ENCODE measurements at regions not wholly inside any gene's neighbourhood (a gene's known extent, or its start where the extent isn't known, plus 50 kb on each side); places are given as distances from the start of the nearest gene placed in this dataset.

DNA sequence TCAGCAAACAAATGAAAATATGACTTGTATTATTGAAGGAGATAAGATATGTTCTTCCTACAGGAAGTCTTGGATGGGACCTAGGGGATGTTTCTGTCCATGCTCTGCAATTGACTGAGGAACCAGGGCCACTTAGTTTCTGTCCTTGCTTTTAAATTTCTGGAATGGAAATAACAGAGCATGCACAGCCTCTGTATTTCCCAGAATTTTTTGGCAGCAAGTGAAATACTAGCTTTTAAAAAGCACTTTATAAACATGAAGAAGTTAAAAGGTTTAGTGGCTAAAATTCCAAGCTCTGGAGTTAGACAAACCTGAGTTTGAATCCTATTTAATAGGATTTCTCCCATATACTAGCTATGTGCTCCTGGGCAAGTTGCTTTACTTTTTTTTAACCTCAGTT lies 127.7 kb upstream of the FZD8 start:
- DNase-seq (ENCODE audit: low read depth, low spot score), result no peak
- H3K4me1 ChIP-seq (ENCODE audit: control insufficient read depth, insufficient read depth, low read length), result peaks cover 2% of the 10 kb centered on the region; the same call in 1 of the 2 replicates
- H3K36me3 ChIP-seq (ENCODE audit: control insufficient read depth, insufficient read depth, low read length), result no peaks in the 10 kb centered on the region
- H3K27ac ChIP-seq (ENCODE audit: low read length), result no peak overlapping the region
- H3K27me3 ChIP-seq (ENCODE audit: control insufficient read depth, insufficient read depth, low read length), result no peaks in the 10 kb centered on the region
- no peak overlapping the region for H3K4me3 ChIP-seq (ENCODE audit: low read length)
- H3K9me3 ChIP-seq (ENCODE audit: control insufficient read depth, insufficient read depth, low read length), result no peaks in the 10 kb centered on the region

DNA sequence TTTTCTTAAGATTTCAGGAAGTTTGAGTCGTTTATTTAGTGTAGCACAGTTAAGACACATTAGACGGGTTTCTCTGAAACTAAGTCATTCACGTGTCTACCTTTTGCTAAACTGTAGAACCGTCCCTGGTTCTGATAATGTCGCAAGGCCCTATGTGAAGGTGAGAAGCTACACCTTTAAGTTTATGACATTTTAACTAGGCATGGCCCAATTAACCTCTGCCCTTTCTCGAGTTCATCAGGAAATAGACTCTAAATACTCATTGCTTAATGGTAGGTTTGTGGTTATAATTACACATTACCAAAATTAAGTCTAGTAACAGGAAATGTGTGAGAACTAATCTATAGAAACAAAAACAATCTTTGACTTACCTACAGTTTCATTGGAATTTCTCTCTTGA lies 126.6 kb upstream of the FZD8 start:
- Histone ChIP-seq H3K27me3 (ENCODE audit: control insufficient read depth, insufficient read depth, low read length) (no peaks in the 10 kb centered on the region), H3K9me3 (ENCODE audit: control insufficient read depth, insufficient read depth, low read length) (no peaks in the 10 kb centered on the region), H3K4me3 (ENCODE audit: low read length) (no peak overlapping the region), H3K4me1 (ENCODE audit: control insufficient read depth, insufficient read depth, low read length) (peaks cover 2% of the 10 kb centered on the region; the same call in 1 of the 2 replicates), H3K27ac (ENCODE audit: low read length) (no peak overlapping the region), H3K36me3 (ENCODE audit: control insufficient read depth, insufficient read depth, low read length) (no peaks in the 10 kb centered on the region)
- DNase-seq (ENCODE audit: low read depth, low spot score), result no peak
- no CpG with 5 or more reads among the region's 6 CpGs for WGBS (ENCODE audit: insufficient coverage, insufficient read length)

DNA sequence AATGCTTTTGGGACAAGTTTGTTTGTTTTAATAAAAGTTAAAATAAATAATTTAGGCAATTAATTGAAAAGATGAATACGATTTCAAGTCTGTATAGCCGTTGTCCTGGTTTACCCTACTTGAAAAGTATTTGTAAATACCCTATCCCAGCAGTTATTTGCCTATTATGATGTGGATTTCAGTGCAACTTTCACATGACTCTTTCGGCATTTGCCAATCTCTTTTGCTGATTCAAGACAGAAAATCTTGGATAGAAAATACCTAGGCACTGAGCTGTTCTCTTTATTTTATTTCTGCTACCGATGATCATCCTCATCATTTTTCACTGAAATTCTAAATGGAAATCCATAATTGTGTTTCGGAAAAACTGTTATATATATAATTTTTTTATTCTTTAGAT lies 125.9 kb upstream of the FZD8 start:
- no CpG with 5 or more reads among the region's 5 CpGs for WGBS (ENCODE audit: insufficient coverage, insufficient read length)
- H3K27ac ChIP-seq (ENCODE audit: low read length), result no peak overlapping the region
- peaks cover 2% of the 10 kb centered on the region; the same call in 1 of the 2 replicates for H3K4me1 ChIP-seq (ENCODE audit: control insufficient read depth, insufficient read depth, low read length)
- no peak for DNase-seq (ENCODE audit: low read depth, low spot score)
- no peaks in the 10 kb centered on the region for H3K9me3 ChIP-seq (ENCODE audit: control insufficient read depth, insufficient read depth, low read length)
- no peaks in the 10 kb centered on the region for H3K27me3 ChIP-seq (ENCODE audit: control insufficient read depth, insufficient read depth, low read length)
- H3K4me3 ChIP-seq (ENCODE audit: low read length), result no peak overlapping the region
- H3K36me3 ChIP-seq (ENCODE audit: control insufficient read depth, insufficient read depth, low read length), result no peaks in the 10 kb centered on the region

GRCh38 chr10:35765996-35766395 lies 123.9 kb upstream of the FZD8 start:
- Histone ChIP-seq H3K4me1 (ENCODE audit: control insufficient read depth, insufficient read depth, low read length) (peaks cover 2% of the 10 kb centered on the region; the same call in 1 of the 2 replicates), H3K36me3 (ENCODE audit: control insufficient read depth, insufficient read depth, low read length) (no peaks in the 10 kb centered on the region), H3K27me3 (ENCODE audit: control insufficient read depth, insufficient read depth, low read length) (no peaks in the 10 kb centered on the region), H3K9me3 (ENCODE audit: control insufficient read depth, insufficient read depth, low read length) (no peaks in the 10 kb centered on the region), H3K27ac (ENCODE audit: low read length) (no peak overlapping the region), H3K4me3 (ENCODE audit: low read length) (no peak overlapping the region)
- WGBS (ENCODE audit: insufficient coverage, insufficient read length), result no CpG with 5 or more reads among the region's 4 CpGs
- no peak for DNase-seq (ENCODE audit: low read depth, low spot score)

GRCh38 chr10:35765066-35765527 lies 123.0 kb upstream of the FZD8 start:
- no CpG with 5 or more reads among the region's 24 CpGs for WGBS (ENCODE audit: insufficient coverage, insufficient read length)
- no peak for DNase-seq (ENCODE audit: low read depth, low spot score)
- H3K4me1 ChIP-seq (ENCODE audit: control insufficient read depth, insufficient read depth, low read length), result peaks cover 2% of the 10 kb centered on the region; the same call in 1 of the 2 replicates
- H3K27me3 ChIP-seq (ENCODE audit: control insufficient read depth, insufficient read depth, low read length), result no peaks in the 10 kb centered on the region
- no peaks in the 10 kb centered on the region for H3K36me3 ChIP-seq (ENCODE audit: control insufficient read depth, insufficient read depth, low read length)
- H3K9me3 ChIP-seq (ENCODE audit: control insufficient read depth, insufficient read depth, low read length), result no peaks in the 10 kb centered on the region
- H3K4me3 ChIP-seq (ENCODE audit: low read length), result no peak overlapping the region
- no peak overlapping the region for H3K27ac ChIP-seq (ENCODE audit: low read length)

- Histone ChIP-seq H3K27ac (ENCODE audit: low read length) (no peak overlapping the region), H3K36me3 (ENCODE audit: control insufficient read depth, insufficient read depth, low read length) (no peaks in the 10 kb centered on the region), H3K27me3 (ENCODE audit: control insufficient read depth, insufficient read depth, low read length) (no peaks in the 10 kb centered on the region), H3K4me3 (ENCODE audit: low read length) (no peak overlapping the region), H3K9me3 (ENCODE audit: control insufficient read depth, insufficient read depth, low read length) (no peaks in the 10 kb centered on the region), H3K4me1 (ENCODE audit: control insufficient read depth, insufficient read depth, low read length) (peaks cover 2% of the 10 kb centered on the region; the same call in 1 of the 2 replicates)
- WGBS (ENCODE audit: insufficient coverage, insufficient read length), result no CpG with 5 or more reads among the region's 6 CpGs
- no peak for DNase-seq (ENCODE audit: low read depth, low spot score)
Measured at GRCh38 chr10:35762311-35763030, 120.4 kb upstream of the FZD8 start.

DNA sequence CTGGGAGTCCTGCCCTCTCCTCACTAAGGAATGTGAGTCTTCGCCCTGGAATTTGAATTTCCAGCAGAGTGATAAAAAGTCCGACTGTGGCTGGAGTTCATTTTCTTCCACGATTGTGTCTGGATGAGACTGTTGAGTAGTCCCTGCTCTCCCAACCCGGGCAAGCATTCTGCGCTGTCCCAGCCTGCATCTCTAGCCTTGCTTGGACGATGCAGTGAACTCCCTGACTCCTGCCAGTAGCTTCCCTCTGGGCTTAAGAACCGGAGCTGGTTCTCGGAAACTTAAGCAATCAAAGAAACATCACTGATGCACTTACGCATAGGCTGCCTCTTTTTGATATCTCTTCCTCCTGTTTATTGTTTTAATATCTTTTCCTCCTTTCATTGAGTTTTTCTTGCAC lies 116.0 kb upstream of the FZD8 start:
- no CpG with 5 or more reads among the region's 9 CpGs for WGBS (ENCODE audit: insufficient coverage, insufficient read length)
- Histone ChIP-seq H3K36me3 (ENCODE audit: control insufficient read depth, insufficient read depth, low read length) (no peaks in the 10 kb centered on the region), H3K9me3 (ENCODE audit: control insufficient read depth, insufficient read depth, low read length) (no peaks in the 10 kb centered on the region), H3K27me3 (ENCODE audit: control insufficient read depth, insufficient read depth, low read length) (no peaks in the 10 kb centered on the region), H3K4me1 (ENCODE audit: control insufficient read depth, insufficient read depth, low read length) (no peaks in the 10 kb centered on the region), H3K27ac (ENCODE audit: low read length) (no peak overlapping the region), H3K4me3 (ENCODE audit: low read length) (no peak overlapping the region)
- DNase-seq (ENCODE audit: low read depth, low spot score), result no peak

DNA sequence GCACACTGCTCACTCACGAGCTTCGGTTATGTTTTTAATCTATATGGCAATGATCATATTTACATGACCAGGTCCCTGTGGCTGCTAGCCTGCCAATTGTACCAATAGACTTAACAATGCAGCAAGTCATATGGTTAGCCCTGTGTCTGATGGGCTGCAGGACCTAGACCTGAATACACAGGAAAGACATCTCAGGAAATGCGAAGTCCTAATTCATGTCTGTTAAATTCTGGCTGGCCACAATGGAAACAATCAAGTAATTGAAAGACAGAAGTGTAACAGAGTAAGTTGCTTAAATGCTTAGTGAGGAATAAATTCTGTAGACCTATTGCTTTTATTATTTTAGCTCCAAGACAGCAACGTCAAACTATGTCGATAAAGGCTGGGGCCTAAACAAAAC lies 112.4 kb upstream of the FZD8 start:
- Histone ChIP-seq H3K4me3 (ENCODE audit: low read length) (no peak overlapping the region), H3K27ac (ENCODE audit: low read length) (no peak overlapping the region), H3K36me3 (ENCODE audit: control insufficient read depth, insufficient read depth, low read length) (no peaks in the 10 kb centered on the region), H3K27me3 (ENCODE audit: control insufficient read depth, insufficient read depth, low read length) (no peaks in the 10 kb centered on the region), H3K4me1 (ENCODE audit: control insufficient read depth, insufficient read depth, low read length) (no peaks in the 10 kb centered on the region), H3K9me3 (ENCODE audit: control insufficient read depth, insufficient read depth, low read length) (no peaks in the 10 kb centered on the region)
- no CpG with 5 or more reads among the region's 5 CpGs for WGBS (ENCODE audit: insufficient coverage, insufficient read length)
- DNase-seq (ENCODE audit: low read depth, low spot score), result no peak

DNA sequence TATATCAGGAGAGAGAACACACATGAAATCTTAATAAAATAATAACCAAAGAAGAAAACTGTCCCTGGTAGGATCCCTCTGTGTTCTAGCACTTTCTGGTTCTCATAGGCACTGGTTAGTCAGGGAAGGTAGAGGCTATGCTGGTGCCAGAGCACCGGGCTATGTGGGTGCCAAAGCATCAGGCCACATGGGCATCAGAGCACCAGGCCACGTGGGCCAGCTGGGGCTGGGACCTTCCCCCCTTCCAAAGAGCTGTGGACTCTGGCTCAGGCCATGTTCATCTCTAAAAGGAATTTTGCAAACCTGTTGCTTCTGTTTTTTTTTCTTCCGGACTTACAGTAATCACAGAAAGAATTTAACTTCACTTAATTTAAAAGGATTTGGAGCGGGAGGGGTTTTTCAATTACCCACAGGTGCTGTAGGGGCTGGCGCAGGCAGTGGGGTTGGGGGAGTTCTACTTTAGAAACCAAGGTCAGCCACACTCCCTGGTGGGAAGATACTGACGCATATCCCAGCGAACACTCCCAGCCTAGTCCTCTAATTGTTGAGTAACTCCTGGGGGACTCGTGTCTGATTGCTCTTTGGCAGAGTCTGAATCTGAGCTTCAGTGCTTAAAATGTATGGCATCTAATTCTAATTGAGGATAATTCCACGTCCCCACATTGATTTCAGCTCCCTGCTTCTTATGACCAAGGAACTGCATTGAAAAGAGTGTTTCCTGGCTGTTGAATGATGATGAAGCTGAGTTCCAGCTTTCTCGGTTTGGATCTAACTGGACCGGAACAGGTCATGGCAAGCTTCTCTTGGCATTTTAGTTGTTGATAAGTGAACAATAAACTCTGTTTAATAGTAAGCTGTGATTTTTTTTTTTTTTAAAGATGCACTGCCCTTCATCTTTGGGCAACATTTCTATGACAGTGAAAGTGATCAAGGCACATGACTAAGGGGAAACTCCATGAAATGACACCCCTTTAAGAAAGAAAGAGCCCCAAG lies 110.7 kb upstream of the FZD8 start:
- no CpG with 5 or more reads among the region's 11 CpGs for WGBS (ENCODE audit: insufficient coverage, insufficient read length)
- Histone ChIP-seq H3K36me3 (ENCODE audit: control insufficient read depth, insufficient read depth, low read length) (no peaks in the 10 kb centered on the region), H3K9me3 (ENCODE audit: control insufficient read depth, insufficient read depth, low read length) (no peaks in the 10 kb centered on the region), H3K27me3 (ENCODE audit: control insufficient read depth, insufficient read depth, low read length) (no peaks in the 10 kb centered on the region), H3K4me1 (ENCODE audit: control insufficient read depth, insufficient read depth, low read length) (no peaks in the 10 kb centered on the region), H3K27ac (ENCODE audit: low read length) (no peak overlapping the region), H3K4me3 (ENCODE audit: low read length) (no peak overlapping the region)
- no peak for DNase-seq (ENCODE audit: low read depth, low spot score)

DNA sequence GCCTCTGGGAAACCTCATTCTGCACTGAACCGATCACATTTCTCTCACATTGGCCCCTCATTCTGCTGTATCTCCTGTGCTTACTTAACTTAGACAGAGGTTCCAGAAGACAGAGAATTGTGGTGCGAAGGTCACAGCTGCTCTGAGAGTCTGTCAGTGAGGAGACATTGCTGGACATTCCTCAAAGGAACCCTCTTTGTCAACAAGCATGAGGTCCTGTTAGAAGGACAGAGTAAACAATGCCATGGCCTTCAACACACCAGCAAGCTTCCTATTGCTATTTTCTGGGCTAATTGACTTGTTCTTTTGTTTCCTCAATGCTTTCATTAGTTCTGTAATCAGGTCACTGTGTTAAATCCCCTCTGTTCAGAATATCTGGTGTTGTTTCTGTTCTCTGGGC lies 109.3 kb upstream of the FZD8 start:
- no CpG with 5 or more reads among the region's 2 CpGs for WGBS (ENCODE audit: insufficient coverage, insufficient read length)
- no peak for DNase-seq (ENCODE audit: low read depth, low spot score)
- no peak overlapping the region for H3K4me3 ChIP-seq (ENCODE audit: low read length)
- no peaks in the 10 kb centered on the region for H3K9me3 ChIP-seq (ENCODE audit: control insufficient read depth, insufficient read depth, low read length)
- H3K36me3 ChIP-seq (ENCODE audit: control insufficient read depth, insufficient read depth, low read length), result no peaks in the 10 kb centered on the region
- H3K27me3 ChIP-seq (ENCODE audit: control insufficient read depth, insufficient read depth, low read length), result no peaks in the 10 kb centered on the region
- H3K27ac ChIP-seq (ENCODE audit: low read length), result no peak overlapping the region
- no peaks in the 10 kb centered on the region for H3K4me1 ChIP-seq (ENCODE audit: control insufficient read depth, insufficient read depth, low read length)

Data from iPS DF 6.9 (cell line).